Fibroblast of villous mesenchyme (primary cell): ENCODE measurements at regions not wholly inside any gene's neighbourhood (a gene's known extent, or its start where the extent isn't known, plus 50 kb on each side); places are given as distances from the start of the nearest gene placed in this dataset.

ENCODE experiments used
- DNase-seq: peaks from one replicate; pipeline ENCODE4 v3.0.0-alpha.2; 2010; ENCODE audit warnings: low read depth
- H3K4me3 ChIP-seq: 2 replicates; pipeline ENCODE4 v1.5.1; 2011; ENCODE audit warnings: low read depth, mild to moderate bottlenecking, low read length
- TF ChIP-seq, protein P1 (sequence below): IDR thresholded peaks from 2 replicates; pipeline ENCODE4 v1.5.1; 2012; ENCODE audit warnings: low read depth, mild to moderate bottlenecking, low read length; ENCODE audit not compliant: insufficient read depth

DNA sequence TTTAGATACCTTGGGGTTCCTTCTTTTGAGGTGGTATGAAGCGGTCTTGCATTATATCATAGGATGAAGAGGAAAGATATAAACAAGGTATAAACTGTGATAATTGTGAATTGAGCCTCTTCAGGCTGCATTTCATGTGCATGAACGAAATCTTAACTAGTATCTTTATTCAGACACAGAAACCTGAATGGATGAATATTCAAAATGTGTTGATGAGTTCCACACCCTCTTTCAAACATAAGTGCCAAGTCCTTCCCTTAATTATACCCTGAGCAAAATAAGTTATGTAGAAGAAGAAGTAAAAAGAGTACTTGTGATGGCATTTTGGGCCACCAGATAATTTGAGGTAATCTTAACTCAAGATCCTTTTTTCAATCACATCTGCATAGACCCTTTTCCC, 103.1 kb upstream of the CFAP20DC start:
- no peak for DNase-seq
- TF ChIP-seq, protein P1, sequence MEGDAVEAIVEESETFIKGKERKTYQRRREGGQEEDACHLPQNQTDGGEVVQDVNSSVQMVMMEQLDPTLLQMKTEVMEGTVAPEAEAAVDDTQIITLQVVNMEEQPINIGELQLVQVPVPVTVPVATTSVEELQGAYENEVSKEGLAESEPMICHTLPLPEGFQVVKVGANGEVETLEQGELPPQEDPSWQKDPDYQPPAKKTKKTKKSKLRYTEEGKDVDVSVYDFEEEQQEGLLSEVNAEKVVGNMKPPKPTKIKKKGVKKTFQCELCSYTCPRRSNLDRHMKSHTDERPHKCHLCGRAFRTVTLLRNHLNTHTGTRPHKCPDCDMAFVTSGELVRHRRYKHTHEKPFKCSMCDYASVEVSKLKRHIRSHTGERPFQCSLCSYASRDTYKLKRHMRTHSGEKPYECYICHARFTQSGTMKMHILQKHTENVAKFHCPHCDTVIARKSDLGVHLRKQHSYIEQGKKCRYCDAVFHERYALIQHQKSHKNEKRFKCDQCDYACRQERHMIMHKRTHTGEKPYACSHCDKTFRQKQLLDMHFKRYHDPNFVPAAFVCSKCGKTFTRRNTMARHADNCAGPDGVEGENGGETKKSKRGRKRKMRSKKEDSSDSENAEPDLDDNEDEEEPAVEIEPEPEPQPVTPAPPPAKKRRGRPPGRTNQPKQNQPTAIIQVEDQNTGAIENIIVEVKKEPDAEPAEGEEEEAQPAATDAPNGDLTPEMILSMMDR, result no peak
- H3K4me3 ChIP-seq, result no peak overlapping the region

DNA sequence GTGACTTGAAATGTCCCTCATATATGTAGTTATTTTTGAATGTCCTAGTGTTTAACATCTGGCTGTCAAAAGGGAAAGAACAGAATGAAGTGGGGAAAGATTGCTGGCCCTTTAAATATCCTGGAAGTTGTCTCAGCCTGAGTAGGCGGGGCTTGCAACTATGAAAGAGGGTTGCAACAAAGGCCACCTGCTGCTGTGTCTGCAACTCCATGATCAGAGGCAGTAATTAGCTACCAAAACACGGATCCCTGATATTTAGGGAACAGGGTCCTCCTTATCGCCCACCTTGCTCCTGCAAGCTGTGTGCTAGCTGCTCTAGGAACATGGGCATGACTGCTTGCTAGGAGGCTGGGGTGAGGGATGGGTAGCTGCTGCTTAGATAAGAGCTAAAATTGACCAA, 100.2 kb upstream of the CFAP20DC start:
- DNase-seq, result no peak
- TF ChIP-seq, protein P1, result no peak
- H3K4me3 ChIP-seq, result no peak overlapping the region

DNA sequence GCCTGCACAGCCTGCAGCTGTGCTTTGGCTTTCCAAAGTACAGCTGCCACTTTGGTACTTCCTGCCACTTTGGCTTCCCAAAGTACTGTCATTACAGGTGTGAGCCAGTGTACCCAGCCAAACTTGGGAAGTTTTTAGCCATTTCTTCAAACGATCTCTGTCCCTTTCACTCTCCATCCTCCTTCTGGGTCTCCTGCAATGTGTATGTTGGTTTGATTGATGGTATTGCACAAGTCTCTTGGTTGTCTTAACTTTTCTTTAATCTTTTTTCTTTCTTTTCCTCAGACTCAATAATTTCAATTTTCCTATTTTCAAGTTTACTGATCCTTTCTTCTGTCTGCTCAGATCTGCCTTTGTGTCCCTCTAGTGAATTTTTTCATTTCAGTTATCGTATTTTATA, 99.3 kb upstream of the CFAP20DC start:
- H3K4me3 ChIP-seq, result no peak overlapping the region
- no peak for DNase-seq
- TF ChIP-seq, protein P1, result no peak

DNA sequence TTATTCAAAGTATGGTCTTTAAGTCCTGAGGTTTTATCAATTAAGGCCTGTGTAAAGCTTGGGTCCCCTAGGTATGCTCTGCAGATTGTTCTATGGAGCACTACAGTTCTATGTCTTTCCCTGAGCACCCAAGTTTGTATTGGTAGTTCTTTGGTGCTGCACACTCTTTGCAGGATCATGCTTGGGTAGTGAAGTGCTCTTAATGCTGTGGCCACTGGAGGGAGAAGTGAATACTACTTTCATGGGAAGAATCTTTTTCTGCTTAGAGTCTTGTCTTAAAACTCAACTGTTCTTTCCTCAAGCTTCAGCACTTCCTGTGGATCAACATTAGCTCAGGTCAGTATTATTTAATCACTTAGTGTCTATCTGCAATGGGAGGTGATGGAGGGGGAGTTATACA, 93.6 kb upstream of the CFAP20DC start:
- H3K4me3 ChIP-seq, result no peak overlapping the region
- DNase-seq, result no peak
- TF ChIP-seq, protein P1, result peak; percentile 22

DNA sequence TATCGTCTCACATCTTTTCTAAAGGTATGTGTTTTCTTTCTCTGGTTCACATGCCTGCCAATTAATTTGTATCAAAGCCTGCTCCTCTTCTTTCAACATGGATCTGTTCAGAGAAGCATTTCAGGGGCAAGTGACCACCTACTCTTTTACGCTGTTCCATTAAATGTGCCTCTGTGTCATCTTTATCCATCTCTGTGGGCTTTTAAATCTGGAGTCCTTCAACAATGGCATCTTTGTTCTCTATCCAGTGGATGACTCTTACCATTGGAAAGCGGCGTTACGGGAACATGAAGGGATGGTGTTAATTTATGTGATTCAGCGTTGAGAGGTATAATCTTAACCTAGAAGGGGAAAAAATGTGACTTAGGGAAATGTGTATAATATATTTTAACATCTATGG, 92.7 kb upstream of the CFAP20DC start:
- TF ChIP-seq, protein P1, result no peak
- no peak for DNase-seq
- no peak overlapping the region for H3K4me3 ChIP-seq

DNA sequence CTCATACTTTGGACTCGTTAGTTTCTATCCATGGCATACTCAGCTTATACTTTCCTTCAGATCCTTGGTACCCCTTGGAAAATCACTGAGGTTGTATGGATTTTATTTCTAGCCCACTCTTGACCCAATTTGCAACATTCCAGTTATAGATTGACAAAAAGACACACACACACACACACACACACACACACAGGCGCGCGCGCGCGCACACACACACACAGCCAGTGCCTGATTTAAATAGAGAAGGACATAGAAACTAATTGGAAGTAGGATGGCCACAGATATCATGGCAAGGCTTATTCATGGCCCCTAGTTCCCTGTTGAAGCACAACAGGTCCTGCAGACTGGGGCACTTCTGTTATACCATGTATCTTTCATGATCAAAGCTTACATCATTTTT, 89.1 kb upstream of the CFAP20DC start:
- DNase-seq, result no peak
- TF ChIP-seq, protein P1, result no peak
- no peak overlapping the region for H3K4me3 ChIP-seq

DNA sequence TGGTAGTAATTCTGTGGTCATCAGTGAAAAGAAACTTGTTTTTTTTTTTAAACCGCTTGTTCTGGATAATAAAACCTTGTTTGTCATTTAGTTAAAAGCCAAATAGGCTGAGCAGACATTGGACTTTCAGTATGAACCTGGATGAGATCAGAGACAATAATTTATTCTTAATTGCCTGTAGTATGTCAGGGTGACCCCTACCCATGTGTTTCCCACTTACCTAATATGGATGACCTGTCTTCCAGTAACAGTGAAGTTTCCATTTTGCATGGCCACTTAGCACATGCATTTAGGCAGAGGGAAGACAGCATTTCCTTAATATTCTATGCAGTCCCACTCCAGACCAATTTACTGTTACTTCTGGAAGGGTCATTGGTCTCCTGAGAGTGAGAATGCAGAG, 87.6 kb upstream of the CFAP20DC start:
- TF ChIP-seq, protein P1, result no peak
- H3K4me3 ChIP-seq, result no peak overlapping the region
- DNase-seq, result no peak
